Nephron progenitor cell (in vitro differentiated cells): ENCODE measurements at regions not wholly inside any gene's neighbourhood (a gene's known extent, or its start where the extent isn't known, plus 50 kb on each side); places are given as distances from the start of the nearest gene placed in this dataset.

Source experiments
- DNase-seq: peaks from one replicate; pipeline ENCODE4 v3.0.0; 2021
- H3K27ac Mint-ChIP-seq: 2 replicates; pipeline ENCODE4 v1.8.0; 2021; ENCODE audit warnings: mild to moderate bottlenecking, moderate library complexity, mixed read lengths
- H3K27me3 Mint-ChIP-seq: 2 replicates; pipeline ENCODE4 v1.8.0; 2021; ENCODE audit warnings: mild to moderate bottlenecking, low read depth, mixed read lengths; ENCODE audit not compliant: poor library complexity
- H3K36me3 Mint-ChIP-seq: 2 replicates; pipeline ENCODE4 v1.8.0; 2021; ENCODE audit warnings: low read depth, mixed read lengths
- H3K4me1 Mint-ChIP-seq: 2 replicates; pipeline ENCODE4 v1.8.0; 2021; ENCODE audit warnings: mixed read lengths
- H3K4me3 Mint-ChIP-seq: 2 replicates; pipeline ENCODE4 v1.8.0; 2021; ENCODE audit warnings: mild to moderate bottlenecking, moderate library complexity, mixed read lengths
- H3K9me3 Mint-ChIP-seq: 2 replicates; pipeline ENCODE4 v1.8.0; 2021; ENCODE audit warnings: mild to moderate bottlenecking, moderate library complexity, mixed read lengths
- CTCF ChIP-seq: fragments of 200-600 bp; sonication (generic); IDR thresholded peaks from 2 replicates; pipeline ENCODE4 v1.5.0; 2021; ENCODE audit warnings: antibody characterized with exemption

GRCh38 chr5:4093236-4093635, 497.6 kb downstream of the IRX1 start:
- no peak for DNase-seq
- Mint-ChIP-seq H3K9me3 (peaks cover 4% of the 10 kb centered on the region), H3K4me3 (no peak overlapping the region), H3K4me1 (peaks cover 13% of the 10 kb centered on the region), H3K36me3 (no peaks in the 10 kb centered on the region), H3K27ac (no peak overlapping the region), H3K27me3 (peaks cover 7% of the 10 kb centered on the region)
- no peak for TF ChIP-seq CTCF

GRCh38 chr5:4093970-4094369, 498.3 kb downstream of the IRX1 start:
- DNase-seq: no peak
- Mint-ChIP-seq H3K4me1 (peaks cover 12% of the 10 kb centered on the region), H3K27ac (no peak overlapping the region), H3K9me3 (peaks cover 4% of the 10 kb centered on the region), H3K4me3 (no peak overlapping the region), H3K27me3 (peaks cover 7% of the 10 kb centered on the region), H3K36me3 (no peaks in the 10 kb centered on the region)
- no peak for TF ChIP-seq CTCF

GRCh38 chr5:4095918-4096630, 500.4 kb downstream of the IRX1 start:
- no peak overlapping the region for H3K27ac Mint-ChIP-seq
- DNase-seq: no peak
- H3K36me3 Mint-ChIP-seq: no peaks in the 10 kb centered on the region
- H3K9me3 Mint-ChIP-seq: no peaks in the 10 kb centered on the region
- H3K4me1 Mint-ChIP-seq: peaks cover 14% of the 10 kb centered on the region
- H3K4me3 Mint-ChIP-seq: no peak overlapping the region
- TF ChIP-seq CTCF: no peak
- peaks cover 9% of the 10 kb centered on the region for H3K27me3 Mint-ChIP-seq

GRCh38 chr5:4097199-4097598, 501.6 kb downstream of the IRX1 start:
- Mint-ChIP-seq H3K27ac (no peak overlapping the region), H3K27me3 (peaks cover 6% of the 10 kb centered on the region), H3K36me3 (no peaks in the 10 kb centered on the region), H3K4me1 (peaks cover 14% of the 10 kb centered on the region), H3K4me3 (no peak overlapping the region), H3K9me3 (no peaks in the 10 kb centered on the region)
- no peak for DNase-seq
- TF ChIP-seq CTCF: no peak

- Mint-ChIP-seq H3K9me3 (no peaks in the 10 kb centered on the region), H3K27me3 (peaks cover 5% of the 10 kb centered on the region), H3K27ac (no peak overlapping the region), H3K4me1 (peaks cover 14% of the 10 kb centered on the region), H3K36me3 (no peaks in the 10 kb centered on the region), H3K4me3 (no peak overlapping the region)
- TF ChIP-seq CTCF: no peak
- DNase-seq: no peak
Observed at GRCh38 chr5:4098226-4098625, 502.6 kb downstream of the IRX1 start.

- Mint-ChIP-seq H3K9me3 (no peaks in the 10 kb centered on the region), H3K36me3 (no peaks in the 10 kb centered on the region), H3K4me3 (no peak overlapping the region), H3K27me3 (peaks cover 6% of the 10 kb centered on the region), H3K27ac (no peak overlapping the region), H3K4me1 (peaks cover 14% of the 10 kb centered on the region)
- no peak for DNase-seq
- TF ChIP-seq CTCF: no peak
Observed at GRCh38 chr5:4099386-4099785, 503.8 kb downstream of the IRX1 start.
